OCI-LY3 (cell line): ENCODE measurements at regions not wholly inside any gene's neighbourhood (a gene's known extent, or its start where the extent isn't known, plus 50 kb on each side); places are given as distances from the start of the nearest gene placed in this dataset.

Source experiments
- EZH2phosphoT487 ChIP-seq: fragments of 200-600 bp; shearing (Covaris generic); IDR thresholded peaks from 2 replicates; pipeline ENCODE4 v1.6.1; 2018; ENCODE audit warnings: antibody characterized with exemption, mixed run types, low read depth
- TF ChIP-seq, protein P1 (sequence below): fragments of 200-600, 300-600 bp; sonication (generic); IDR thresholded peaks from 2 replicates; pipeline ENCODE4 v1.5.1; 2014; ENCODE audit warnings: antibody characterized with exemption, low read length, low read depth

DNA sequence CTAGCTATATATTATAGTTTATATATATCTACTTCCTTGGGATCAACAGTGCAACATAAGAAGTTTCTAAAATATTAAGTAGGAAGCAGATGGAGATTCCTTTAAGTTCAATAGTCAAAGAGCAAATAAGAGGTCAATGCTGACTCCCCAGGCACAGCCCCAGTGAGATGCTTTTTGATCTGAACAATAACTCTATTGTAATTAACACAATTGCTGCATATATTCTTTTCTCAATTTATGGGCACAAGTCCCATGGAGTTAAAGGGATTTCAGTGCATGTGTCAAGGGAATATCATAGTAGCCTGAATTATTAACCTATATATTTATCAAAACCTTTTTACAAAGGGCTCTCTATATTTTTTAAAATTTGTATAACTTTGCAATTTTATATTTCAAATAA, 180.8 kb downstream of the SPRY2 start:
- TF ChIP-seq, protein P1, sequence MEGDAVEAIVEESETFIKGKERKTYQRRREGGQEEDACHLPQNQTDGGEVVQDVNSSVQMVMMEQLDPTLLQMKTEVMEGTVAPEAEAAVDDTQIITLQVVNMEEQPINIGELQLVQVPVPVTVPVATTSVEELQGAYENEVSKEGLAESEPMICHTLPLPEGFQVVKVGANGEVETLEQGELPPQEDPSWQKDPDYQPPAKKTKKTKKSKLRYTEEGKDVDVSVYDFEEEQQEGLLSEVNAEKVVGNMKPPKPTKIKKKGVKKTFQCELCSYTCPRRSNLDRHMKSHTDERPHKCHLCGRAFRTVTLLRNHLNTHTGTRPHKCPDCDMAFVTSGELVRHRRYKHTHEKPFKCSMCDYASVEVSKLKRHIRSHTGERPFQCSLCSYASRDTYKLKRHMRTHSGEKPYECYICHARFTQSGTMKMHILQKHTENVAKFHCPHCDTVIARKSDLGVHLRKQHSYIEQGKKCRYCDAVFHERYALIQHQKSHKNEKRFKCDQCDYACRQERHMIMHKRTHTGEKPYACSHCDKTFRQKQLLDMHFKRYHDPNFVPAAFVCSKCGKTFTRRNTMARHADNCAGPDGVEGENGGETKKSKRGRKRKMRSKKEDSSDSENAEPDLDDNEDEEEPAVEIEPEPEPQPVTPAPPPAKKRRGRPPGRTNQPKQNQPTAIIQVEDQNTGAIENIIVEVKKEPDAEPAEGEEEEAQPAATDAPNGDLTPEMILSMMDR, result no peak
- TF ChIP-seq EZH2phosphoT487, result no peak
